ENCODE measurements at regions not wholly inside any gene's neighbourhood (a gene's known extent, or its start where the extent isn't known, plus 50 kb on each side); places are given as distances from the start of the nearest gene placed in this dataset.

DNA sequence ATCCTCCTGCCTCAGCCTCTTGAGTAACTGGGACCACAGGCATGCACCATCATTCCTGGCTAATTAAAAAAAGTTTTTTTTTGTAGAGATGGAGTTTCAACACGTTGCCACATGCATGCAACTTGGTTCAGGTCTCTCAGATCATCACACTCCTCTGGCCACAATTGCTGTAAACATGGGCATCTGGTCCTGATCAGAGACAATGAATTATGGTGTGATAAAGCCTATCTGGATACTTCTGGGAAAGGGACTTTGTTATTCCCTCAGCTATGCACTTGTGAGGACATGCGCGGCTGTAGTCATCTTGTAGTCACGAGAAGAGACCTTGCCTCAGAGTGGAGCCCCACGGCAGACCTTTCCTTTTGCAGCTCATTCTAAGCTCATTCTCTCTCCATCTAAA is 210.9 kb upstream of the ZFP64 start (continued):
- TF ChIP-seq, protein P1, sequence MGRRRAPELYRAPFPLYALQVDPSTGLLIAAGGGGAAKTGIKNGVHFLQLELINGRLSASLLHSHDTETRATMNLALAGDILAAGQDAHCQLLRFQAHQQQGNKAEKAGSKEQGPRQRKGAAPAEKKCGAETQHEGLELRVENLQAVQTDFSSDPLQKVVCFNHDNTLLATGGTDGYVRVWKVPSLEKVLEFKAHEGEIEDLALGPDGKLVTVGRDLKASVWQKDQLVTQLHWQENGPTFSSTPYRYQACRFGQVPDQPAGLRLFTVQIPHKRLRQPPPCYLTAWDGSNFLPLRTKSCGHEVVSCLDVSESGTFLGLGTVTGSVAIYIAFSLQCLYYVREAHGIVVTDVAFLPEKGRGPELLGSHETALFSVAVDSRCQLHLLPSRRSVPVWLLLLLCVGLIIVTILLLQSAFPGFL (CRISPR knock-in tag; IDR thresholded peaks at IDR 0.05; ENCODE audit: borderline replicate concordance) = no peak

DNA sequence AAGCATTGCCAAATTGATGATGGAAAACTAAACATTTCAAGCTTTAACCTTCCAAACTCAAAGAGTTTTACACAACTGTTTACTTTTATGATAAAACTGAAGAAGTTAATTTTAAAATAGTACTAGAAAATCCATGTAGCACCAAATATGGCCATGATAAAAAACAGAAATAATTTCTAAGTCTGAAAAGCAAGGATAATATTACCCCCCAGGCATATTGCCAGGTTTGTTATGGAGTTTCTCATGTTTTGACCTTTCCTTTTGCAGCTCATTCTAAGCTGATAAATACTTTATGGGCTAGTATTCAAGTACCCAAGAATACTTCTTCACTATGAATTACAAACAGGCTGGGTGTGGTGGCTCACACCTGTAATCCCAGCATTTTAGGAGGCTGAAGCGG is 209.9 kb upstream of the ZFP64 start:
- Mint-ChIP-seq H3K4me3 (no peak overlapping the region), H3K9me3 (no peaks in the 10 kb centered on the region), H3K27me3 (ENCODE audit: low read depth) (0 out of 2 replicates have a peak, but pooled peaks cover 3% of the 10 kb centered on the region), H3K4me1 (no peaks in the 10 kb centered on the region), H3K27ac (no peak overlapping the region), H3K36me3 (no peaks in the 10 kb centered on the region)
- CTCF ChIA-PET = no interaction called here
- POLR2A ChIA-PET = no interaction called here
- TF ChIP-seq ZNF423 (CRISPR knock-in tag; IDR thresholded peaks at IDR 0.05) = no peak
- TF ChIP-seq, protein P1 (CRISPR knock-in tag; IDR thresholded peaks at IDR 0.05; ENCODE audit: borderline replicate concordance) = no peak
- TF ChIP-seq, protein P2, sequence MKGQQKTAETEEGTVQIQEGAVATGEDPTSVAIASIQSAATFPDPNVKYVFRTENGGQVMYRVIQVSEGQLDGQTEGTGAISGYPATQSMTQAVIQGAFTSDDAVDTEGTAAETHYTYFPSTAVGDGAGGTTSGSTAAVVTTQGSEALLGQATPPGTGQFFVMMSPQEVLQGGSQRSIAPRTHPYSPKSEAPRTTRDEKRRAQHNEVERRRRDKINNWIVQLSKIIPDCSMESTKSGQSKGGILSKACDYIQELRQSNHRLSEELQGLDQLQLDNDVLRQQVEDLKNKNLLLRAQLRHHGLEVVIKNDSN (CRISPR knock-in tag; IDR thresholded peaks at IDR 0.05) = no peak
- TF ChIP-seq, protein P3, sequence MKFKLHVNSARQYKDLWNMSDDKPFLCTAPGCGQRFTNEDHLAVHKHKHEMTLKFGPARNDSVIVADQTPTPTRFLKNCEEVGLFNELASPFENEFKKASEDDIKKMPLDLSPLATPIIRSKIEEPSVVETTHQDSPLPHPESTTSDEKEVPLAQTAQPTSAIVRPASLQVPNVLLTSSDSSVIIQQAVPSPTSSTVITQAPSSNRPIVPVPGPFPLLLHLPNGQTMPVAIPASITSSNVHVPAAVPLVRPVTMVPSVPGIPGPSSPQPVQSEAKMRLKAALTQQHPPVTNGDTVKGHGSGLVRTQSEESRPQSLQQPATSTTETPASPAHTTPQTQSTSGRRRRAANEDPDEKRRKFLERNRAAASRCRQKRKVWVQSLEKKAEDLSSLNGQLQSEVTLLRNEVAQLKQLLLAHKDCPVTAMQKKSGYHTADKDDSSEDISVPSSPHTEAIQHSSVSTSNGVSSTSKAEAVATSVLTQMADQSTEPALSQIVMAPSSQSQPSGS (CRISPR knock-in tag; IDR thresholded peaks at IDR 0.05; ENCODE audit: borderline replicate concordance, low read depth) = no peak
- TF ChIP-seq, protein P4, sequence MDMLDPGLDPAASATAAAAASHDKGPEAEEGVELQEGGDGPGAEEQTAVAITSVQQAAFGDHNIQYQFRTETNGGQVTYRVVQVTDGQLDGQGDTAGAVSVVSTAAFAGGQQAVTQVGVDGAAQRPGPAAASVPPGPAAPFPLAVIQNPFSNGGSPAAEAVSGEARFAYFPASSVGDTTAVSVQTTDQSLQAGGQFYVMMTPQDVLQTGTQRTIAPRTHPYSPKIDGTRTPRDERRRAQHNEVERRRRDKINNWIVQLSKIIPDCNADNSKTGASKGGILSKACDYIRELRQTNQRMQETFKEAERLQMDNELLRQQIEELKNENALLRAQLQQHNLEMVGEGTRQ (CRISPR knock-in tag; IDR thresholded peaks at IDR 0.05) = no peak
- TF ChIP-seq, protein P5, sequence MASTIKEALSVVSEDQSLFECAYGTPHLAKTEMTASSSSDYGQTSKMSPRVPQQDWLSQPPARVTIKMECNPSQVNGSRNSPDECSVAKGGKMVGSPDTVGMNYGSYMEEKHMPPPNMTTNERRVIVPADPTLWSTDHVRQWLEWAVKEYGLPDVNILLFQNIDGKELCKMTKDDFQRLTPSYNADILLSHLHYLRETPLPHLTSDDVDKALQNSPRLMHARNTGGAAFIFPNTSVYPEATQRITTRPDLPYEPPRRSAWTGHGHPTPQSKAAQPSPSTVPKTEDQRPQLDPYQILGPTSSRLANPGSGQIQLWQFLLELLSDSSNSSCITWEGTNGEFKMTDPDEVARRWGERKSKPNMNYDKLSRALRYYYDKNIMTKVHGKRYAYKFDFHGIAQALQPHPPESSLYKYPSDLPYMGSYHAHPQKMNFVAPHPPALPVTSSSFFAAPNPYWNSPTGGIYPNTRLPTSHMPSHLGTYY (CRISPR knock-in tag; IDR thresholded peaks at IDR 0.05) = no peak
- no peak for TF ChIP-seq JUN (CRISPR knock-in tag; IDR thresholded peaks at IDR 0.05)
- TF ChIP-seq, protein P6, sequence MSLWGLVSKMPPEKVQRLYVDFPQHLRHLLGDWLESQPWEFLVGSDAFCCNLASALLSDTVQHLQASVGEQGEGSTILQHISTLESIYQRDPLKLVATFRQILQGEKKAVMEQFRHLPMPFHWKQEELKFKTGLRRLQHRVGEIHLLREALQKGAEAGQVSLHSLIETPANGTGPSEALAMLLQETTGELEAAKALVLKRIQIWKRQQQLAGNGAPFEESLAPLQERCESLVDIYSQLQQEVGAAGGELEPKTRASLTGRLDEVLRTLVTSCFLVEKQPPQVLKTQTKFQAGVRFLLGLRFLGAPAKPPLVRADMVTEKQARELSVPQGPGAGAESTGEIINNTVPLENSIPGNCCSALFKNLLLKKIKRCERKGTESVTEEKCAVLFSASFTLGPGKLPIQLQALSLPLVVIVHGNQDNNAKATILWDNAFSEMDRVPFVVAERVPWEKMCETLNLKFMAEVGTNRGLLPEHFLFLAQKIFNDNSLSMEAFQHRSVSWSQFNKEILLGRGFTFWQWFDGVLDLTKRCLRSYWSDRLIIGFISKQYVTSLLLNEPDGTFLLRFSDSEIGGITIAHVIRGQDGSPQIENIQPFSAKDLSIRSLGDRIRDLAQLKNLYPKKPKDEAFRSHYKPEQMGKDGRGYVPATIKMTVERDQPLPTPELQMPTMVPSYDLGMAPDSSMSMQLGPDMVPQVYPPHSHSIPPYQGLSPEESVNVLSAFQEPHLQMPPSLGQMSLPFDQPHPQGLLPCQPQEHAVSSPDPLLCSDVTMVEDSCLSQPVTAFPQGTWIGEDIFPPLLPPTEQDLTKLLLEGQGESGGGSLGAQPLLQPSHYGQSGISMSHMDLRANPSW (CRISPR knock-in tag; conservative IDR thresholded peaks at IDR 0.05; ENCODE audit: low read depth) = no peak
- no peak for TF ChIP-seq PRRX2 (CRISPR knock-in tag; IDR thresholded peaks at IDR 0.05)
- TF ChIP-seq MXD4 (CRISPR knock-in tag; IDR thresholded peaks at IDR 0.05; ENCODE audit: borderline replicate concordance) = no peak
- TF ChIP-seq TEAD4 (CRISPR knock-in tag; IDR thresholded peaks at IDR 0.05) = no peak
- TF ChIP-seq HMGA2 (CRISPR knock-in tag; IDR thresholded peaks at IDR 0.05) = no peak
- TF ChIP-seq NR1H2 (CRISPR knock-in tag; IDR thresholded peaks at IDR 0.05) = no peak
- no peak for TF ChIP-seq ZNF671 (CRISPR knock-in tag; IDR thresholded peaks at IDR 0.05)
- TF ChIP-seq JAZF1 (CRISPR knock-in tag; IDR thresholded peaks at IDR 0.05) = no peak
- TF ChIP-seq RORB (CRISPR knock-in tag; IDR thresholded peaks at IDR 0.05) = no peak
- no peak for TF ChIP-seq GRHL2 (CRISPR knock-in tag; IDR thresholded peaks at IDR 0.05; ENCODE audit: insufficient replicate concordance, severe bottlenecking)
- no peak for TF ChIP-seq NFYB (CRISPR knock-in tag; conservative IDR thresholded peaks at IDR 0.05; ENCODE audit: low read depth)
- TF ChIP-seq ZNF396 (CRISPR knock-in tag; IDR thresholded peaks at IDR 0.05; ENCODE audit: borderline replicate concordance) = no peak
- no peak for ATAC-seq
- DNase-seq (ENCODE audit: low spot score) = no peak

Data from WTC11 (cell line).